ENCODE measurements at regions not wholly inside any gene's neighbourhood (a gene's known extent, or its start where the extent isn't known, plus 50 kb on each side); places are given as distances from the start of the nearest gene placed in this dataset.

DNA sequence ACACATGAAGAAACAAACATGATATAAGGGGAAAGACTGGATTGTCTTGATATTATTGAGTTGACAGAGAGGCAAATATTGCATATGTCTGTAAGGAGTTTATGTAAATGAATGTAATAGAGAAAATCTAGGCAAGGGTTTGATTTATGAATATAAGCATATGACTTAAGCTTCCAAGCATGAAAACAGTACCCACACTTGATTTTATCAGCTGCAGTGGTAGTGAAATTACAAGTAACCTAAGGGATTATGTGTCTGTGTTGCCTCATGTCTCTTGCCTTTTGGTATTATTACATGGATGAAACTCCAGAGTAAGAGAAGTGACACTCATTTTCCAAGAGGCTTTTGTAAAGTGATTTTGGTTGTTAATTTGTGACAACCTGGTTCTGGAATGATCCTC, 1678.9 kb downstream of the KCNT2 start:
- POLR2A ChIA-PET: no interaction called here

More for the DNA sequence above, 1678.9 kb downstream of the KCNT2 start:
- CTCF ChIA-PET: no interaction called here
- ATAC-seq: no peak
- H3K79me2 ChIP-seq (ENCODE audit: control insufficient read depth, insufficient read depth, low read length): no peaks in the 10 kb centered on the region
- no peak overlapping the region for H2AFZ ChIP-seq (ENCODE audit: control insufficient read depth, low read depth, low read length)
- in situ Hi-C loops (cut with MboI) (no loop called here), intact Hi-C loops (cut with micrococcal nuclease; ENCODE audit: unreplicated experiment) (no loop called here)
- no peak overlapping the region for H3K4me2 ChIP-seq (ENCODE audit: control insufficient read depth, insufficient read depth)
- H3K27me3 ChIP-seq (replicated peaks in 1 of 2; ENCODE audit: control insufficient read depth in 2 of 2, insufficient read depth in 2 of 2, low read length in 1 of 2): no peaks in the 10 kb centered on the region
- no TSS peak for BruUV-seq (replicated peaks)
- H3K4me1 ChIP-seq (ENCODE audit: control insufficient read depth, insufficient read depth, low read length): no peaks in the 10 kb centered on the region
- no peaks in the 10 kb centered on the region for H3K36me3 ChIP-seq (ENCODE audit: control insufficient read depth in 2 of 2, insufficient read depth in 2 of 2, low read length in 1 of 2)
- H3K4me3 ChIP-seq: no peak overlapping the region
- SMC1A ChIA-PET (ENCODE audit: uncharacterized antibody, unreplicated experiment): interaction anchor here (1.0 kb wide), 1 partner anchor 88 kb away, joined by 3 read pairs; no protein-coding TSS in a partner anchor
- H4K20me1 ChIP-seq (ENCODE audit: control insufficient read depth, insufficient read depth): no peaks in the 10 kb centered on the region
- no peaks in the 10 kb centered on the region for H3K9me3 ChIP-seq (replicated peaks; ENCODE audit: control insufficient read depth, insufficient read depth, low read length)
- TF ChIP-seq FOXM1 (IDR thresholded peaks at IDR 0.05; ENCODE audit: low read depth, low read length): no peak
- TF ChIP-seq IKZF1 (conservative IDR thresholded peaks at IDR 0.05): no peak
- no peak for TF ChIP-seq ZBED1 (IDR thresholded peaks at IDR 0.05; ENCODE audit: borderline replicate concordance)
- no peak for TF ChIP-seq PRDM15 (CRISPR knock-in tag; IDR thresholded peaks at IDR 0.05)
- TF ChIP-seq ZBTB40 (IDR thresholded peaks at IDR 0.05; ENCODE audit: borderline replicate concordance): no peak
- TF ChIP-seq SIX5 (IDR thresholded peaks at IDR 0.05; ENCODE audit: low read depth, low read length, severe bottlenecking): no peak
- TF ChIP-seq MLLT1 (IDR thresholded peaks at IDR 0.05): no peak
- no peak for TF ChIP-seq GATAD2B (conservative IDR thresholded peaks at IDR 0.05; ENCODE audit: low read depth)
- TF ChIP-seq RBBP5 (conservative IDR thresholded peaks at IDR 0.05): no peak
- TF ChIP-seq E2F4 (IDR thresholded peaks at IDR 0.05; ENCODE audit: low read depth, low read length): no peak
- TF ChIP-seq, protein P1, sequence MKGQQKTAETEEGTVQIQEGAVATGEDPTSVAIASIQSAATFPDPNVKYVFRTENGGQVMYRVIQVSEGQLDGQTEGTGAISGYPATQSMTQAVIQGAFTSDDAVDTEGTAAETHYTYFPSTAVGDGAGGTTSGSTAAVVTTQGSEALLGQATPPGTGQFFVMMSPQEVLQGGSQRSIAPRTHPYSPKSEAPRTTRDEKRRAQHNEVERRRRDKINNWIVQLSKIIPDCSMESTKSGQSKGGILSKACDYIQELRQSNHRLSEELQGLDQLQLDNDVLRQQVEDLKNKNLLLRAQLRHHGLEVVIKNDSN (IDR thresholded peaks at IDR 0.05; ENCODE audit: borderline replicate concordance, extremely low read length, insufficient read depth, low read depth, low read length): no peak
- no peak for TF ChIP-seq MYB (IDR thresholded peaks at IDR 0.05; ENCODE audit: borderline replicate concordance, low read depth, low read length)
- TF ChIP-seq SIN3A (IDR thresholded peaks at IDR 0.05; ENCODE audit: low read depth, low read length): no peak
- no peak overlapping the region for H3K9ac ChIP-seq (ENCODE audit: control insufficient read depth, insufficient read depth, low read length)
- H3K27ac ChIP-seq (ENCODE audit: control insufficient read depth, insufficient read depth): no peak overlapping the region
- no peak for FAIRE-seq
- RAD21 ChIA-PET (ENCODE audit: unreplicated experiment): no interaction called here
- no peak for DNase-seq (ENCODE audit: low read depth, low spot score)
